HCT116 (cell line): ENCODE measurements at regions not wholly inside any gene's neighbourhood (a gene's known extent, or its start where the extent isn't known, plus 50 kb on each side); places are given as distances from the start of the nearest gene placed in this dataset.

Source experiments
- CEBPB ChIP-seq: IDR thresholded peaks from 2 replicates; pipeline ENCODE4 v1.6.1; 2012; ENCODE audit warnings: low read depth
- EZH2 ChIP-seq: fragments of 200-600 bp; sonication (generic); IDR thresholded peaks from 2 replicates; pipeline ENCODE4 v1.6.1; 2017; ENCODE audit warnings: antibody characterized with exemption, mixed run types
- JUND ChIP-seq: IDR thresholded peaks from 2 replicates; pipeline ENCODE4 v1.6.1; 2012
- POLR2A ChIP-seq: IDR thresholded peaks from 2 replicates; pipeline ENCODE4 v1.7.0; 2011; ENCODE audit warnings: borderline replicate concordance; ENCODE audit not compliant: insufficient read depth, insufficient read length; ENCODE audit errors: extremely low read depth
- POLR2AphosphoS5 ChIP-seq: IDR thresholded peaks from 2 replicates; pipeline ENCODE4 v1.6.1; 2011; ENCODE audit warnings: mild to moderate bottlenecking, low read depth, low read length, moderate library complexity
- RAD21 ChIP-seq: IDR thresholded peaks from 2 replicates; pipeline ENCODE4 v1.6.1; 2012; ENCODE audit warnings: low read depth, mild to moderate bottlenecking
- REST ChIP-seq: IDR thresholded peaks from 2 replicates; pipeline ENCODE4 v1.6.1; 2012; ENCODE audit warnings: low read depth
- SRF ChIP-seq: IDR thresholded peaks from 2 replicates; pipeline ENCODE4 v1.6.1; 2012; ENCODE audit warnings: low read depth
- TCF7L2 ChIP-seq: IDR thresholded peaks from 2 replicates; pipeline ENCODE4 v1.7.0; 2011; ENCODE audit warnings: borderline replicate concordance, inconsistent platforms; ENCODE audit not compliant: insufficient read depth, insufficient read length; ENCODE audit errors: extremely low read depth
- YY1 ChIP-seq: IDR thresholded peaks from 2 replicates; pipeline ENCODE4 v1.6.1; 2011; ENCODE audit warnings: low read length, low read depth, moderate library complexity, mild to moderate bottlenecking; ENCODE audit not compliant: insufficient replicate concordance; ENCODE audit errors: extremely low read depth
- ZNF274 ChIP-seq: fragments of 200-500 bp; sonication (Bioruptor generic); IDR thresholded peaks from 2 replicates; pipeline ENCODE4 v1.6.1; 2014; ENCODE audit warnings: mild to moderate bottlenecking, low read depth, low read length, inconsistent platforms
- TF ChIP-seq, protein P1 (sequence below), 3 experiments: fragments of 200-600 bp in 1 of 3; sonication (generic) in 1 of 3; IDR thresholded peaks in 2 of 3; conservative IDR thresholded peaks in 1 of 3; 2 replicates each; pipeline ENCODE4 v1.5.1; 2012 to 2017; ENCODE audit warnings: low read depth in 2 of 3, low read length in 2 of 3, antibody characterized with exemption in 1 of 3, borderline replicate concordance in 1 of 3, control low read depth in 1 of 3, mild to moderate bottlenecking in 1 of 3, mixed read lengths in 1 of 3, mixed run types in 1 of 3, moderate library complexity in 1 of 3; ENCODE audit not compliant: insufficient read depth in 1 of 3

DNA sequence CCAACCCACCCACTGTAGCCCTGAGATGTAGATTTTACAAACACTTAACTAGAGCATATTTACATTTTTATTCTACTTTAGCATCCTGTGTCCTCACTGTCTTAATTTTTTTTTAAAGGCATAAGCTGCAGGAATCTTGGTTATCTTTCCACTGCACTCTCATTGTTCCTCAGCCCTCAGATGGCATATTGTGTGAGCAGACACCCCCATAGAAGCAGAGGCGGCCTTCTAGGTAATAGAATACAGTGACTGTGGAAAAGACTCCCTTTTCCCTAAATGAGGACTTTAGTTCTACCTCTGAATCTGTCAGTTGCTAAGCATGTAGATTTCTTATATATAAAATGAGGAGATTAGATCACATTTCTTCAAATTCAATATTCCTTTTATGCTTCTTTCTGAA lies 543.5 kb upstream of the SPHKAP start:
- TF ChIP-seq, protein P1, sequence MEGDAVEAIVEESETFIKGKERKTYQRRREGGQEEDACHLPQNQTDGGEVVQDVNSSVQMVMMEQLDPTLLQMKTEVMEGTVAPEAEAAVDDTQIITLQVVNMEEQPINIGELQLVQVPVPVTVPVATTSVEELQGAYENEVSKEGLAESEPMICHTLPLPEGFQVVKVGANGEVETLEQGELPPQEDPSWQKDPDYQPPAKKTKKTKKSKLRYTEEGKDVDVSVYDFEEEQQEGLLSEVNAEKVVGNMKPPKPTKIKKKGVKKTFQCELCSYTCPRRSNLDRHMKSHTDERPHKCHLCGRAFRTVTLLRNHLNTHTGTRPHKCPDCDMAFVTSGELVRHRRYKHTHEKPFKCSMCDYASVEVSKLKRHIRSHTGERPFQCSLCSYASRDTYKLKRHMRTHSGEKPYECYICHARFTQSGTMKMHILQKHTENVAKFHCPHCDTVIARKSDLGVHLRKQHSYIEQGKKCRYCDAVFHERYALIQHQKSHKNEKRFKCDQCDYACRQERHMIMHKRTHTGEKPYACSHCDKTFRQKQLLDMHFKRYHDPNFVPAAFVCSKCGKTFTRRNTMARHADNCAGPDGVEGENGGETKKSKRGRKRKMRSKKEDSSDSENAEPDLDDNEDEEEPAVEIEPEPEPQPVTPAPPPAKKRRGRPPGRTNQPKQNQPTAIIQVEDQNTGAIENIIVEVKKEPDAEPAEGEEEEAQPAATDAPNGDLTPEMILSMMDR (IDR thresholded peaks at IDR 0.05 in 2 of 3, conservative IDR thresholded peaks at IDR 0.05 in 1 of 3; ENCODE audit: borderline replicate concordance in 1 of 3, insufficient read depth in 1 of 3, low read depth in 2 of 3, low read length in 2 of 3), result no peak
- TF ChIP-seq POLR2A (no peak), YY1 (no peak), ZNF274 (no peak), REST (no peak), RAD21 (no peak), EZH2 (no peak), TCF7L2 (no peak), CEBPB (no peak), POLR2AphosphoS5 (no peak), JUND (no peak), SRF (no peak)
